Memory B cell (primary cell): ENCODE measurements at regions not wholly inside any gene's neighbourhood (a gene's known extent, or its start where the extent isn't known, plus 50 kb on each side); places are given as distances from the start of the nearest gene placed in this dataset.

Experiments
- ATAC-seq: fragments of 150-1000 bp; cut with Tn5 transposase; 2 replicates; pipeline ENCODE4 v1.10.0; 2021; ENCODE audit warnings: low read depth, mild to moderate bottlenecking, moderate library complexity
- DNase-seq, 2 donors: peaks; one replicate each; pipeline ENCODE4 v3.0.0; 2022; ENCODE audit warnings: low spot score in 2 of 2
- H3K27ac Mint-ChIP-seq: one replicate; pipeline ENCODE4 v1.8.0; 2022; ENCODE audit warnings: mild to moderate bottlenecking, moderate library complexity, mixed read lengths
- H3K27me3 Mint-ChIP-seq: one replicate; pipeline ENCODE4 v1.8.0; 2022; ENCODE audit warnings: mixed read lengths
- H3K36me3 Mint-ChIP-seq: one replicate; pipeline ENCODE4 v1.8.0; 2022; ENCODE audit warnings: mild to moderate bottlenecking, mixed read lengths
- H3K4me1 Mint-ChIP-seq: one replicate; pipeline ENCODE4 v1.8.0; 2022; ENCODE audit warnings: mixed read lengths
- H3K4me3 Mint-ChIP-seq: one replicate; pipeline ENCODE4 v1.8.0; 2022; ENCODE audit warnings: mild to moderate bottlenecking, moderate library complexity, mixed read lengths
- H3K9me3 Mint-ChIP-seq: one replicate; pipeline ENCODE4 v1.8.0; 2022; ENCODE audit warnings: mixed read lengths

DNA sequence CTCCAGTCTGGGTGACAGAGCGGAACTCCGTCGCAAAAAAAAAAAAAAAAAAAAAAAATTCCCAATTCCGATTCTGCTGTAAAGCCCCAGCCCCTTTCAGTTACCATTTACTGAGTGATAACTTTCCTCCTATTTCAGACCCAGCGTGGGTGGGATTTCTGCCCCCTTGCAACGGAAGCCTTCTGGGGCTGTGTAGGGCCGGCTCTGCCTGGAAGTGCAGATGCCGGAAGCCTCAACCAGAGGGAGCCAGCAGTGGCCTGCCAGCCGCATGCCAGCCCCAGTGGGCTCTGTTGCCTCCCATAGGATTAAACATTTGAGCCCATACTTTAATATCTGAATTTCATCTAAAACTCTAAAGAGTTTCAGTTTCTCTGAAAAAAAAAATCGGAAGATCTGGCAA lies 60.0 kb upstream of the NUP50 start:
- Mint-ChIP-seq H3K4me3 (no peak overlapping the region), H3K9me3 (no peaks in the 10 kb centered on the region), H3K27me3 (peaks cover 19% of the 10 kb centered on the region), H3K27ac (no peak overlapping the region), H3K36me3 (no peaks in the 10 kb centered on the region), H3K4me1 (peaks cover 2% of the 10 kb centered on the region)
- no peak for ATAC-seq
- DNase-seq: no peak

DNA sequence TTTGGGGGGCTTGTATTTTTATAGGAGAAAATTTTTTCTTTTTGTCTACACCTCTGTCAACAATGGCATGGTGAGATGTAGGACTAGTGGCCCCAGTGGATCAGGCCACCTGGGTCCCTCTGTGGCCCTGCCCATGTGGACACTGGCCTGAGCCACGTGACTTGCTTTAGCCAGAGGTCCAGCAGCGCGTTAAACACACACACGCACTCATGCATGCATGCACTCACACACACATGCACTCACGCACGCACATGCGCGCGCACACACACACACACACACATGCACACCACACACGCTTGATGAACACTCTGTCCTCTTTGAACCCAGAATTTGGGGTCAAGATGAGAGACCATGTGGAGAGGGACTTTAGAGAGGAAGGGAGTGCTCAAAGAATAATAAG lies 59.4 kb upstream of the NUP50 start:
- ATAC-seq: no peak
- no peaks in the 10 kb centered on the region for H3K36me3 Mint-ChIP-seq
- no peak overlapping the region for H3K4me3 Mint-ChIP-seq
- DNase-seq: no peak
- H3K9me3 Mint-ChIP-seq: no peaks in the 10 kb centered on the region
- H3K27me3 Mint-ChIP-seq: peaks cover 19% of the 10 kb centered on the region
- no peak overlapping the region for H3K27ac Mint-ChIP-seq
- H3K4me1 Mint-ChIP-seq: peaks cover 2% of the 10 kb centered on the region

DNA sequence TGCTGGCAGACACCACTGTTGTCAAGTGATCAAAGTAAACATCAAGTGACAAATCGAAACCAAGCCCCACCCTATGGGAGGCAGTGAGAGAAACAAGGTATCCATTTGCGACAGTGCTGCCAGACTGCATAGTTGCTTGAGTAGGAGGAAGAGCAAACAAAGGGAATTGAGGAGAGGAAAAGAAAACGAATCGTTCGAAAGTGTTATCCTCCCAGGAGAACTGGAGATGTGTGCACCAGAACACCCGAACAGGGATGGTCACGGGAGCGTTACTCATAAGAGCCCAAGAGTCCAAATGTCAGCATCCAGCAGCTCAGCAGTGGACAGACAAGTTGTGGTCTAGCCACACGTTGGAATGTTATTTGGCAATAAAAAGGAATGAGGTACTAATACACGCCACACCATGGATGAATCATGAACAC lies 58.4 kb upstream of the NUP50 start:
- no peak overlapping the region for H3K4me3 Mint-ChIP-seq
- H3K27ac Mint-ChIP-seq: no peak overlapping the region
- no peak for DNase-seq
- no peaks in the 10 kb centered on the region for H3K9me3 Mint-ChIP-seq
- no peaks in the 10 kb centered on the region for H3K4me1 Mint-ChIP-seq
- H3K36me3 Mint-ChIP-seq: no peaks in the 10 kb centered on the region
- ATAC-seq: no peak
- H3K27me3 Mint-ChIP-seq: peaks cover 12% of the 10 kb centered on the region

DNA sequence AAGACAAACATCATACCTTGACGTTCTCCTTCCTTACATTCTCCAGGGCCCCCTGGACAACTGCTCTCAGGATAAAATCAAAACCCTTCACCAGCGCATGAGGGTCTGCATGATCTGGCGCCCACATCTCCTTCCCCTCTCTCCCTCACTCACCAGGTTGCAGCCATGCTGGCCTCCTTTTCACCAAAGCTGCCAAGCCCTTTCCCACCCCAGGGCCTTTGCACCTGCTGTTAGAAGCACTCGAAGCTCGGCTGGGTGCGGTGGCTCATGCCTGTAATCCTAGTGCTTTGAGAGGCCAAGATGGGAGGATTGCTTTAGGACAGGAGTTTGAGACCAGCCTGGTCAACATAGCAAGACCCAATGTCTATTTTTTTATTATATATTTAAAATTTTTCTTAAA lies 56.1 kb upstream of the NUP50 start:
- Mint-ChIP-seq H3K9me3 (no peaks in the 10 kb centered on the region), H3K27ac (no peak overlapping the region), H3K4me3 (no peak overlapping the region), H3K36me3 (peaks cover under 1% of the 10 kb centered on the region), H3K27me3 (peaks cover 15% of the 10 kb centered on the region), H3K4me1 (no peaks in the 10 kb centered on the region)
- DNase-seq (no peak), ATAC-seq (no peak)

DNA sequence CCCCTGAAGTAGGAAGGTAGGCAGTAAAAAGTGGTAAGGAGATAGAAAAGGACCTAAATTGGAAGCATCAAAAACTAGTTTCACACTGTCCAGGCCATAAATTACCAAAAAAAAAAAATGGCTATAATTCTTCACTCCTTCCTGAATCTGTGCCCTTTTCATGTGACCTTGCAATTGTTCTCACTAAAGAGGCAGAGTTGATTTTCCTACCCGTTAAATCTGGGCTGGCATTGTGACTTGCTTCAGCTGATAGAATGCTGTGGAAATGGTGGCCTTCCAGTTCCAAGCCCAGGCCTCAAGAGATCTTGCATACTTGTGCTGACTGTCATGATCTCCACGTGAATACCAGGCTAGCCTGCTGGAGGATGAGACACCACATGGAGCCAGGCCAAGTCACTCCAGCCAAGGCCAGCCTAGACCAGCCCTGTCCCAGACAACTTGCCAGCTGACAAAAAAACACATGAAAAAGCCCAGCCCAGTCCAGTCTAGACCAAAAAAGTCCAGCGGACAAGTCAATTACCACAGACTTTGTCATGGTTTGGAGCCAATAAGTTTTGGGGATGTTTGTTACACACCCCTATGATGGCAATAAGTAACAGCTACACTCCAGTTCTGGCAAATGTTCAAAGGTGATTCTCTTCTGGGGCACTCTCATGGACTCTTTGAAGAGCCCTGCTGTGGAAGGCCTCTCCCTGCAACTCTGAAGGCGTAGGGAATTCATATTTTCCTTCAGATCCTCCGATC lies 51.4 kb upstream of the NUP50 start:
- Mint-ChIP-seq H3K4me3 (no peak overlapping the region), H3K36me3 (peaks cover 2% of the 10 kb centered on the region), H3K27me3 (peaks cover 16% of the 10 kb centered on the region), H3K27ac (no peak overlapping the region), H3K4me1 (no peaks in the 10 kb centered on the region), H3K9me3 (no peaks in the 10 kb centered on the region)
- DNase-seq: no peak
- no peak for ATAC-seq
